Hypothalamus (tissue), 51 donors: ENCODE measurements at regions not wholly inside any gene's neighbourhood (a gene's known extent, or its start where the extent isn't known, plus 50 kb on each side); places are given as distances from the start of the nearest gene placed in this dataset.

ENCODE experiments used
- DNase-seq, 51 donors: peaks; one replicate each; lab custom pipeline; 2025; lab: John Stamatoyannopoulos, UW

GRCh38 chr9:134501761-134502265 is 139.8 kb upstream of the COL5A1 start:
- DNase-seq = no peak

- no peak for DNase-seq
These were observed 139.3 kb upstream of the COL5A1 start for GRCh38 chr9:134502266-134502791.

GRCh38 chr9:134502809-134503211 is 138.8 kb upstream of the COL5A1 start:
- no peak for DNase-seq

GRCh38 chr9:134503301-134504105 is 138.1 kb upstream of the COL5A1 start:
- DNase-seq = no peak

GRCh38 chr9:134504106-134504385 is 137.6 kb upstream of the COL5A1 start:
- no peak for DNase-seq

GRCh38 chr9:134505032-134505431 is 136.6 kb upstream of the COL5A1 start:
- no peak for DNase-seq

GRCh38 chr9:134509281-134509680 is 132.3 kb upstream of the COL5A1 start:
- DNase-seq = no peak

- no peak for DNase-seq
These were observed 131.8 kb upstream of the COL5A1 start for GRCh38 chr9:134509817-134510216.

- no peak for DNase-seq
These were observed 127.1 kb upstream of the COL5A1 start for GRCh38 chr9:134514503-134514902.

- DNase-seq = no peak
These were observed 126.4 kb upstream of the COL5A1 start for GRCh38 chr9:134515026-134515821.

GRCh38 chr9:134516464-134516863 is 125.1 kb upstream of the COL5A1 start:
- no peak for DNase-seq

- DNase-seq = no peak
These were observed 124.4 kb upstream of the COL5A1 start for GRCh38 chr9:134517069-134517680.

- no peak for DNase-seq
These were observed 123.5 kb upstream of the COL5A1 start for GRCh38 chr9:134518004-134518606.

- DNase-seq = no peak
These were observed 122.1 kb upstream of the COL5A1 start for GRCh38 chr9:134519375-134520070.

GRCh38 chr9:134521817-134522501 is 119.6 kb upstream of the COL5A1 start:
- no peak for DNase-seq

GRCh38 chr9:134522502-134522848 is 119.1 kb upstream of the COL5A1 start:
- no peak for DNase-seq

- no peak for DNase-seq
These were observed 118.6 kb upstream of the COL5A1 start for GRCh38 chr9:134522976-134523375.

- no peak for DNase-seq
These were observed 116.4 kb upstream of the COL5A1 start for GRCh38 chr9:134525070-134525815.
